H9 (cell line): ENCODE measurements at regions not wholly inside any gene's neighbourhood (a gene's known extent, or its start where the extent isn't known, plus 50 kb on each side); places are given as distances from the start of the nearest gene placed in this dataset.

ENCODE experiments used
- DNase-seq: peaks from one replicate; pipeline ENCODE4 v3.0.0-alpha.2; 2017
- H2AFZ ChIP-seq: one replicate; pipeline ENCODE4 v1.6.1; 2013; ENCODE audit warnings: mild to moderate bottlenecking, low read length, control low read depth, moderate library complexity
- H2AK5ac ChIP-seq: 2 replicates; pipeline ENCODE4 v1.6.1; 2013; ENCODE audit warnings: low read length, control low read depth, mixed read lengths; ENCODE audit not compliant: insufficient read length
- H2BK120ac ChIP-seq: one replicate; pipeline ENCODE4 v1.6.1; 2013; ENCODE audit warnings: low read depth, mild to moderate bottlenecking, low read length, control low read depth, inconsistent platforms; ENCODE audit not compliant: poor library complexity, severe bottlenecking
- H2BK12ac ChIP-seq: 2 replicates; pipeline ENCODE4 v1.6.1; 2013; ENCODE audit warnings: low read length, control low read depth, mixed read lengths, low read depth; ENCODE audit not compliant: insufficient read length
- H2BK15ac ChIP-seq: 2 replicates; pipeline ENCODE4 v1.6.1; 2013; ENCODE audit warnings: low read depth, low read length, control low read depth
- H2BK20ac ChIP-seq: one replicate; pipeline ENCODE4 v1.6.1; 2013; ENCODE audit warnings: low read depth, mild to moderate bottlenecking, low read length, control low read depth, inconsistent platforms; ENCODE audit not compliant: poor library complexity, severe bottlenecking
- H2BK5ac ChIP-seq: 2 replicates; pipeline ENCODE4 v1.6.1; 2013; ENCODE audit warnings: low read length, control low read depth, mixed read lengths; ENCODE audit not compliant: insufficient read length
- H3K14ac ChIP-seq: 2 replicates; pipeline ENCODE4 v1.6.1; 2013; ENCODE audit warnings: low read length, control low read depth; ENCODE audit not compliant: insufficient read depth
- H3K18ac ChIP-seq: 2 replicates; pipeline ENCODE4 v1.6.1; 2013; ENCODE audit warnings: low read depth, mild to moderate bottlenecking, mixed read lengths, low read length, control low read depth; ENCODE audit not compliant: insufficient read length
- H3K23ac ChIP-seq: 2 replicates; pipeline ENCODE4 v1.6.1; 2013; ENCODE audit warnings: low read length, control low read depth, mixed read lengths, low read depth; ENCODE audit not compliant: insufficient read length
- H3K23me2 ChIP-seq: 2 replicates; pipeline ENCODE4 v1.6.1; 2013; ENCODE audit warnings: low read depth, mild to moderate bottlenecking, mixed read lengths, low read length, control low read depth; ENCODE audit not compliant: insufficient read length, poor library complexity, severe bottlenecking
- H3K27ac ChIP-seq: 2 replicates; pipeline ENCODE4 v1.5.1; 2013; ENCODE audit warnings: low read length, control low read depth, mixed read lengths, low read depth; ENCODE audit not compliant: insufficient read length
- H3K27me3 ChIP-seq: 2 replicates; pipeline ENCODE4 v1.6.1; 2013; ENCODE audit warnings: low read length, control low read depth, inconsistent platforms; ENCODE audit not compliant: insufficient read depth
- H3K4ac ChIP-seq: 2 replicates; pipeline ENCODE4 v1.6.1; 2013; ENCODE audit warnings: low read depth, mild to moderate bottlenecking, control low read depth, inconsistent platforms, low read length, moderate library complexity
- H3K4me1 ChIP-seq: 2 replicates; pipeline ENCODE4 v1.6.1; 2013; ENCODE audit warnings: low read length, control low read depth, inconsistent platforms; ENCODE audit not compliant: insufficient read depth
- H3K4me2 ChIP-seq: 2 replicates; pipeline ENCODE4 v1.6.1; 2013; ENCODE audit warnings: low read length, control low read depth, mixed read lengths; ENCODE audit not compliant: insufficient read length, insufficient read depth
- H3K56ac ChIP-seq: 2 replicates; pipeline ENCODE4 v1.6.1; 2013; ENCODE audit warnings: low read depth, mild to moderate bottlenecking, mixed read lengths, low read length, control low read depth; ENCODE audit not compliant: insufficient read length
- H3K79me1 ChIP-seq: 2 replicates; pipeline ENCODE4 v1.6.1; 2013; ENCODE audit warnings: low read depth, mild to moderate bottlenecking, moderate library complexity, low read length, control low read depth, inconsistent platforms; ENCODE audit not compliant: insufficient read depth, poor library complexity, severe bottlenecking
- H3K79me2 ChIP-seq: 2 replicates; pipeline ENCODE4 v1.6.1; 2013; ENCODE audit warnings: low read length, control low read depth, inconsistent platforms; ENCODE audit not compliant: insufficient read depth
- H3K9ac ChIP-seq: 2 replicates; pipeline ENCODE4 v1.6.1; 2013; ENCODE audit warnings: low read length, control low read depth, mixed read lengths; ENCODE audit not compliant: insufficient read length; ENCODE audit errors: extremely low read depth
- H3K9me3 ChIP-seq: one replicate; pipeline ENCODE4 v1.6.1; 2013; ENCODE audit warnings: low read depth, low read length, inconsistent platforms; ENCODE audit not compliant: control insufficient read depth
- H3T11ph ChIP-seq: one replicate; pipeline ENCODE4 v1.6.1; 2013; ENCODE audit warnings: mild to moderate bottlenecking, low read length, control low read depth, inconsistent platforms
- H4K20me1 ChIP-seq: one replicate; pipeline ENCODE4 v1.6.1; 2013; ENCODE audit not compliant: control insufficient read depth, insufficient read length, insufficient read depth
- H4K5ac ChIP-seq: 2 replicates; pipeline ENCODE4 v1.6.1; 2013; ENCODE audit warnings: low read depth, mild to moderate bottlenecking, mixed read lengths, low read length, control low read depth; ENCODE audit not compliant: insufficient read length
- H4K8ac ChIP-seq: replicated peaks from 2 replicates; pipeline ENCODE4 v1.6.1; 2013; ENCODE audit warnings: low read length, control low read depth, mixed read lengths, low read depth; ENCODE audit not compliant: insufficient read length
- H4K91ac ChIP-seq: 2 replicates; pipeline ENCODE4 v1.6.1; 2013; ENCODE audit warnings: low read depth, mild to moderate bottlenecking, moderate library complexity, mixed read lengths, low read length, control low read depth; ENCODE audit not compliant: insufficient read length
- H3K27ac Mint-ChIP-seq, 3 experiments: 2 replicates in 2 of 3; 3 replicates in 1 of 3; pipeline ENCODE4 v1.8.0; 2020 to 2021; ENCODE audit warnings: mixed read lengths in 3 of 3, mild to moderate bottlenecking in 1 of 3, moderate library complexity in 1 of 3
- H3K27me3 Mint-ChIP-seq: 2 replicates; pipeline ENCODE4 v1.8.0; 2021; ENCODE audit warnings: low read depth, mild to moderate bottlenecking, moderate library complexity, mixed read lengths
- H3K36me3 Mint-ChIP-seq, 3 experiments: 2 replicates in 2 of 3; 3 replicates in 1 of 3; pipeline ENCODE4 v1.8.0; 2020 to 2021; ENCODE audit warnings: low read depth in 3 of 3, mixed read lengths in 3 of 3; ENCODE audit not compliant: insufficient read depth in 1 of 3
- H3K4me1 Mint-ChIP-seq, 2 experiments: 2 replicates each; pipeline ENCODE4 v1.8.0; 2020; ENCODE audit warnings: mixed read lengths in 2 of 2
- H3K4me3 Mint-ChIP-seq, 2 experiments: 2 replicates in 1 of 2; 3 replicates in 1 of 2; pipeline ENCODE4 v1.8.0; 2020 to 2021; ENCODE audit warnings: mild to moderate bottlenecking in 2 of 2, mixed read lengths in 2 of 2, moderate library complexity in 1 of 2
- H3K9me3 Mint-ChIP-seq, 2 experiments: 2 replicates in 1 of 2; 3 replicates in 1 of 2; pipeline ENCODE4 v1.8.0; 2020; ENCODE audit warnings: mild to moderate bottlenecking in 2 of 2, mixed read lengths in 2 of 2, moderate library complexity in 1 of 2
- WGBS: extraction: QIAGEN DNeasy Blood & Tissue Kit; methylation state at CpG from one replicate; pipeline ENCODE4 v1.1.7; 2013; ENCODE audit warnings: missing lambda C conversion rate, low lambda C conversion rate, mixed read lengths; ENCODE audit not compliant: insufficient read length; ENCODE audit errors: extremely low coverage; 5-methylcytosine and 5-hydroxymethylcytosine counted together
- TF ChIP-seq, protein P1 (sequence below): fragments of 200-600 bp; sonication (generic); conservative IDR thresholded peaks from 3 replicates; pipeline ENCODE4 v1.8.0; 2021; ENCODE audit warnings: antibody characterized with exemption, mild to moderate bottlenecking

DNA sequence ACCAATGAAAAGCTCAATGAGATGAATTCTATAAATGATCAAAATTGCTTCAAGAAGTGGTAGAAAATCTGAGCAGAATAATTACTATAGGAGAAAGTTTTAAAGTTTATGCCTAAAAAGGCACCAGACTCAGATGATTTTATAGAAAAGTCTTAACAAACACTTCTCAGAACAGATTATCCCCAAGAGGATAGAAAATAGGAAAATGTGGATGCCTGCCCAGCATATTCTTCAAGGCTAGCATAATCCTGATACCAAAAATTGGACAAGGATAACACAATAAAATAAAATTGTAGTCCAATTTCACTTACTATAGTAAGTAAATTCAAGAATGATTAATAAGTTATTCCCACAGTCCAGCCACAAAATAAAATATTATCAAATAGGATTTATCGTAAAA lies 397.0 kb downstream of the NR2F1-AS1 start:
- Histone ChIP-seq H3T11ph (no peak overlapping the region), H3K23ac (no peak overlapping the region), H2BK20ac (no peak overlapping the region), H3K4me1 (no peaks in the 10 kb centered on the region), H4K5ac (no peak overlapping the region), H4K20me1 (no peaks in the 10 kb centered on the region), H3K9ac (no peak overlapping the region), H2BK5ac (no peak overlapping the region), H3K9me3 (no peaks in the 10 kb centered on the region), H3K79me1 (no peaks in the 10 kb centered on the region), H2BK15ac (no peak overlapping the region), H3K4ac (no peak overlapping the region), H2BK12ac (no peak overlapping the region), H3K14ac (no peak overlapping the region), H3K79me2 (no peaks in the 10 kb centered on the region), H3K27me3 (no peaks in the 10 kb centered on the region), H3K4me2 (no peak overlapping the region), H2AFZ (no peak overlapping the region), H3K18ac (no peak overlapping the region), H3K56ac (no peak overlapping the region), H3K27ac (no peak overlapping the region), H3K23me2 (no peaks in the 10 kb centered on the region), H2AK5ac (no peak overlapping the region), H4K91ac (no peak overlapping the region), H2BK120ac (no peak overlapping the region), H4K8ac (no peak overlapping the region)
- Mint-ChIP-seq H3K27ac (no peak overlapping the region), H3K36me3 (peaks cover 0 to 3% (median 0%) of the 10 kb centered on the region in 3 experiments; a peak in 2 of 7 replicates), H3K9me3 (peaks cover 3 to 4% of the 10 kb centered on the region in 2 experiments; a peak in 2 of 5 replicates), H3K4me1 (no peaks in the 10 kb centered on the region), H3K4me3 (no peak overlapping the region), H3K27me3 (no peaks in the 10 kb centered on the region)
- DNase-seq = no peak
- WGBS = no CpG with 5 or more reads among the region's 1 CpG
- TF ChIP-seq, protein P1, sequence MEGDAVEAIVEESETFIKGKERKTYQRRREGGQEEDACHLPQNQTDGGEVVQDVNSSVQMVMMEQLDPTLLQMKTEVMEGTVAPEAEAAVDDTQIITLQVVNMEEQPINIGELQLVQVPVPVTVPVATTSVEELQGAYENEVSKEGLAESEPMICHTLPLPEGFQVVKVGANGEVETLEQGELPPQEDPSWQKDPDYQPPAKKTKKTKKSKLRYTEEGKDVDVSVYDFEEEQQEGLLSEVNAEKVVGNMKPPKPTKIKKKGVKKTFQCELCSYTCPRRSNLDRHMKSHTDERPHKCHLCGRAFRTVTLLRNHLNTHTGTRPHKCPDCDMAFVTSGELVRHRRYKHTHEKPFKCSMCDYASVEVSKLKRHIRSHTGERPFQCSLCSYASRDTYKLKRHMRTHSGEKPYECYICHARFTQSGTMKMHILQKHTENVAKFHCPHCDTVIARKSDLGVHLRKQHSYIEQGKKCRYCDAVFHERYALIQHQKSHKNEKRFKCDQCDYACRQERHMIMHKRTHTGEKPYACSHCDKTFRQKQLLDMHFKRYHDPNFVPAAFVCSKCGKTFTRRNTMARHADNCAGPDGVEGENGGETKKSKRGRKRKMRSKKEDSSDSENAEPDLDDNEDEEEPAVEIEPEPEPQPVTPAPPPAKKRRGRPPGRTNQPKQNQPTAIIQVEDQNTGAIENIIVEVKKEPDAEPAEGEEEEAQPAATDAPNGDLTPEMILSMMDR = no peak
